Endothelial cell of umbilical vein (primary cell): ENCODE measurements at regions not wholly inside any gene's neighbourhood (a gene's known extent, or its start where the extent isn't known, plus 50 kb on each side); places are given as distances from the start of the nearest gene placed in this dataset.

ENCODE experiments used
- CTCF ChIP-seq, 2 donors: IDR thresholded peaks; 1 replicate in 1 of 2; 2 replicates in 1 of 2; pipeline ENCODE4 v1.5.1; 2011; ENCODE audit warnings: low read length in 2 of 2, mild to moderate bottlenecking in 2 of 2, moderate library complexity in 2 of 2, control low read depth in 1 of 2, inconsistent platforms in 1 of 2, low read depth in 1 of 2; ENCODE audit not compliant: insufficient read depth in 1 of 2; ENCODE audit errors: extremely low read depth in 1 of 2
- POLR2A ChIP-seq: IDR thresholded peaks from 2 replicates; pipeline ENCODE4 v1.6.1; 2012; ENCODE audit warnings: low read depth, mild to moderate bottlenecking, control low read depth, low read length

GRCh38 chr2:220175967-220176366 is 548.5 kb downstream of the SLC4A3 start:
- no peak for TF ChIP-seq CTCF (IDR thresholded peaks at IDR 0.05; ENCODE audit: extremely low read depth in 1 of 2, insufficient read depth in 1 of 2, low read depth in 1 of 2, low read length in 2 of 2)
- no peak for TF ChIP-seq POLR2A
